Astrocyte (in vitro differentiated cells and primary cell): ENCODE measurements at regions not wholly inside any gene's neighbourhood (a gene's known extent, or its start where the extent isn't known, plus 50 kb on each side); places are given as distances from the start of the nearest gene placed in this dataset.

Source experiments
- DNase-seq: peaks from one replicate; pipeline ENCODE4 v3.0.0-alpha.2; 2010; ENCODE audit warnings: low read depth
- FAIRE-seq: peaks from 2 replicates; lab custom pipeline; 2011; peaks lifted over from hg19 to GRCh38; lab: Jason Lieb, UNC
- H2AFZ ChIP-seq: 2 replicates; pipeline ENCODE4 v1.6.0; 2012; ENCODE audit warnings: low read depth, low read length, inconsistent platforms
- H3K27ac ChIP-seq: 2 replicates; pipeline ENCODE4 v1.5.1; 2011; ENCODE audit warnings: low read depth, low read length, inconsistent platforms
- H3K27me3 ChIP-seq: 2 replicates; pipeline ENCODE4 v1.6.0; 2011; ENCODE audit warnings: low read length, inconsistent platforms; ENCODE audit not compliant: insufficient read depth
- H3K36me3 ChIP-seq: 2 replicates; pipeline ENCODE4 v1.5.1; 2011; ENCODE audit warnings: low read length, inconsistent platforms; ENCODE audit not compliant: insufficient read depth
- H3K4me1 ChIP-seq: 2 replicates; pipeline ENCODE4 v1.5.1; 2011; ENCODE audit warnings: low read length, inconsistent platforms; ENCODE audit not compliant: insufficient read depth
- H3K4me2 ChIP-seq: 2 replicates; pipeline ENCODE4 v1.6.0; 2012; ENCODE audit warnings: low read length, inconsistent platforms
- H3K4me3 ChIP-seq: 2 replicates; pipeline ENCODE4 v1.5.1; 2011; ENCODE audit warnings: low read depth, mild to moderate bottlenecking, low read length, inconsistent platforms; ENCODE audit not compliant: insufficient read depth
- H3K79me2 ChIP-seq: 2 replicates; pipeline ENCODE4 v1.6.0; 2012; ENCODE audit warnings: mild to moderate bottlenecking, low read length, inconsistent platforms; ENCODE audit not compliant: insufficient read depth
- H3K9ac ChIP-seq: 2 replicates; pipeline ENCODE4 v1.6.0; 2012; ENCODE audit warnings: mild to moderate bottlenecking, low read length, inconsistent platforms
- H3K9me3 ChIP-seq: 2 replicates; pipeline ENCODE4 v1.5.1; 2012; ENCODE audit warnings: low read depth, mild to moderate bottlenecking, low read length, inconsistent platforms; ENCODE audit not compliant: insufficient read depth
- H4K20me1 ChIP-seq: 2 replicates; pipeline ENCODE4 v1.6.0; 2012; ENCODE audit warnings: low read length, inconsistent platforms; ENCODE audit not compliant: insufficient read depth
- H3K27ac Mint-ChIP-seq: one replicate; pipeline ENCODE4 v1.8.0; 2021; ENCODE audit warnings: mild to moderate bottlenecking, mixed read lengths; ENCODE audit not compliant: unreplicated experiment
- H3K27me3 Mint-ChIP-seq: one replicate; pipeline ENCODE4 v1.8.0; 2021; ENCODE audit warnings: low read depth, mixed read lengths; ENCODE audit not compliant: unreplicated experiment
- H3K36me3 Mint-ChIP-seq: one replicate; pipeline ENCODE4 v1.8.0; 2021; ENCODE audit warnings: low read depth, mixed read lengths; ENCODE audit not compliant: unreplicated experiment
- H3K4me1 Mint-ChIP-seq: one replicate; pipeline ENCODE4 v1.8.0; 2021; ENCODE audit warnings: low read depth, mixed read lengths; ENCODE audit not compliant: unreplicated experiment
- H3K4me3 Mint-ChIP-seq: one replicate; pipeline ENCODE4 v1.8.0; 2021; ENCODE audit warnings: mild to moderate bottlenecking, moderate library complexity, mixed read lengths; ENCODE audit not compliant: unreplicated experiment
- H3K9me3 Mint-ChIP-seq: one replicate; pipeline ENCODE4 v1.8.0; 2021; ENCODE audit warnings: mild to moderate bottlenecking, mixed read lengths; ENCODE audit not compliant: unreplicated experiment
- EZH2 ChIP-seq: IDR thresholded peaks from 2 replicates; pipeline ENCODE4 v1.6.1; 2012; ENCODE audit warnings: mild to moderate bottlenecking, low read length, inconsistent platforms; ENCODE audit not compliant: insufficient read depth
- TF ChIP-seq, protein P1 (sequence below): IDR thresholded peaks from 2 replicates; pipeline ENCODE4 v1.5.1; 2011; ENCODE audit warnings: low read depth, mild to moderate bottlenecking, inconsistent platforms, low read length, moderate library complexity; ENCODE audit not compliant: insufficient read depth

DNA sequence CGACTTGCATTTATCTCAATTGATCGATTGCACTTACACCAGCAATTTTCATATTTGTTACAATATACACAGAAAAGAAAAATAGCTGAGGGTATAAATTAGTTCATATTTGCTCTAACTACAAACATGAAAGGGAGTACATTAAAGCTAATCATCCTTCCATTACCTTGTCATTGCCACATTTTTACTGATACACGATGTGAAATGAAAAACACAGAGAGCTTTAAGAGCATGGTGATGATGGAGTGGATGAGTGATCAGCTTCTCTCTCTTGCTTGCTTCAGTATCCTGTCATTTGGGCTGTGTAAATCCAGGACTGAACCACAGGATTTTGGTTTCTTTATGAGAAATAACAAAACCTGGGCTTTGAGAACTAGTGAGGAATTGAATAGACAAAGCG is 1207.5 kb upstream of the GOT2 start:
- no peak overlapping the region for H2AFZ ChIP-seq
- Mint-ChIP-seq H3K4me3 (no peak overlapping the region), H3K9me3 (peaks cover 2% of the 10 kb centered on the region), H3K36me3 (no peaks in the 10 kb centered on the region), H3K27me3 (no peaks in the 10 kb centered on the region), H3K27ac (no peak overlapping the region), H3K4me1 (peaks cover 1% of the 10 kb centered on the region)
- no peaks in the 10 kb centered on the region for H3K27me3 ChIP-seq
- no peaks in the 10 kb centered on the region for H3K9me3 ChIP-seq
- H4K20me1 ChIP-seq = no peaks in the 10 kb centered on the region
- no peak overlapping the region for H3K27ac ChIP-seq
- no peaks in the 10 kb centered on the region for H3K36me3 ChIP-seq
- no peak overlapping the region for H3K9ac ChIP-seq
- H3K4me1 ChIP-seq = no peaks in the 10 kb centered on the region
- no peak for DNase-seq
- no peak overlapping the region for H3K4me3 ChIP-seq
- FAIRE-seq = no peak
- no peak overlapping the region for H3K4me2 ChIP-seq
- TF ChIP-seq, protein P1, sequence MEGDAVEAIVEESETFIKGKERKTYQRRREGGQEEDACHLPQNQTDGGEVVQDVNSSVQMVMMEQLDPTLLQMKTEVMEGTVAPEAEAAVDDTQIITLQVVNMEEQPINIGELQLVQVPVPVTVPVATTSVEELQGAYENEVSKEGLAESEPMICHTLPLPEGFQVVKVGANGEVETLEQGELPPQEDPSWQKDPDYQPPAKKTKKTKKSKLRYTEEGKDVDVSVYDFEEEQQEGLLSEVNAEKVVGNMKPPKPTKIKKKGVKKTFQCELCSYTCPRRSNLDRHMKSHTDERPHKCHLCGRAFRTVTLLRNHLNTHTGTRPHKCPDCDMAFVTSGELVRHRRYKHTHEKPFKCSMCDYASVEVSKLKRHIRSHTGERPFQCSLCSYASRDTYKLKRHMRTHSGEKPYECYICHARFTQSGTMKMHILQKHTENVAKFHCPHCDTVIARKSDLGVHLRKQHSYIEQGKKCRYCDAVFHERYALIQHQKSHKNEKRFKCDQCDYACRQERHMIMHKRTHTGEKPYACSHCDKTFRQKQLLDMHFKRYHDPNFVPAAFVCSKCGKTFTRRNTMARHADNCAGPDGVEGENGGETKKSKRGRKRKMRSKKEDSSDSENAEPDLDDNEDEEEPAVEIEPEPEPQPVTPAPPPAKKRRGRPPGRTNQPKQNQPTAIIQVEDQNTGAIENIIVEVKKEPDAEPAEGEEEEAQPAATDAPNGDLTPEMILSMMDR = no peak
- no peak for TF ChIP-seq EZH2
- H3K79me2 ChIP-seq = no peaks in the 10 kb centered on the region

DNA sequence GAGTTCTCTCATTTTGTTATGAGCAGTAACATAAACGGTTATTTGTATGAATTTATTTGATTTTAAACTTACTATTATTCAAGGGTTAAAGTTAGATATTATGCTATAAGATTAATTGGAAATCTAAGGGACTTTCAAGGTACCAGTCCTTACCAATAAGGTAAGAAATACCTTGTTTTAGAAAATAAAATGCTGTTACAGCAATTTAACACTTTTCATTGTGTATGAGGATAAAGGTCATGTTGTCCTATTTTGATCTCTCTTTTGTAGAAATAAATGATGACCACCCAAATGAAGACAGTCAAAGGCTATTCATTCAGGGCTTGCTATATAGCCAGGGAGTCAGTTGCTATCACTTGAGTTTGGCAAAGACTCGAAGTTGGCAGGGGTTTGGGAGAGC is 1185.9 kb upstream of the GOT2 start:
- H3K27ac ChIP-seq = no peak overlapping the region
- no peaks in the 10 kb centered on the region for H3K4me1 Mint-ChIP-seq
- no peak overlapping the region for H3K9ac ChIP-seq
- TF ChIP-seq, protein P1 = no peak
- no peak for TF ChIP-seq EZH2
- no peaks in the 10 kb centered on the region for H4K20me1 ChIP-seq
- H3K4me1 ChIP-seq = no peaks in the 10 kb centered on the region
- FAIRE-seq (no peak), DNase-seq (no peak)
- no peaks in the 10 kb centered on the region for H3K9me3 Mint-ChIP-seq
- H3K36me3 ChIP-seq = no peaks in the 10 kb centered on the region
- H3K4me3 Mint-ChIP-seq = no peak overlapping the region
- H3K9me3 ChIP-seq = no peaks in the 10 kb centered on the region
- no peak overlapping the region for H2AFZ ChIP-seq
- H3K4me2 ChIP-seq = no peak overlapping the region
- H3K27me3 Mint-ChIP-seq = no peaks in the 10 kb centered on the region
- no peaks in the 10 kb centered on the region for H3K36me3 Mint-ChIP-seq
- H3K27me3 ChIP-seq = no peaks in the 10 kb centered on the region
- H3K79me2 ChIP-seq = no peaks in the 10 kb centered on the region
- H3K27ac Mint-ChIP-seq = no peak overlapping the region
- H3K4me3 ChIP-seq = no peak overlapping the region

DNA sequence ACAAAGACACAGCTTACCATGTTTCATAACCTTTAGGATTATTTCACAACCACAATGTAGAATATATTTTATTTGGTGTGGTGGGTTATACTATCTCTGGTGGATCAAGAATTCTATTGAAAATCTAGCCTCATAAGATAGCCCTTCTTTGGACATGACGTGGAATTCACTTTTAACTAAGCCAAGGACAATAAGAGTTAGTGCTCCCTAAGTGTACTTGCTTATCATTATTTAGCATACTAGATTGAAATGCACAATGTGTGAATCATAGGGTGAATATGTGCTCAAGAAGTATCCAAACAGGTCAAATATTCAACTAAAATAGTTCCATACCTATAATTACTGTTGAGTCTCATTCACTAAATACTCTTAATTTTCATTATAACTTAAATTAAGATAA is 1179.5 kb upstream of the GOT2 start:
- Mint-ChIP-seq H3K27me3 (no peaks in the 10 kb centered on the region), H3K9me3 (no peaks in the 10 kb centered on the region), H3K27ac (no peak overlapping the region), H3K36me3 (no peaks in the 10 kb centered on the region), H3K4me3 (no peak overlapping the region), H3K4me1 (peaks cover 8% of the 10 kb centered on the region)
- Histone ChIP-seq H3K27me3 (no peaks in the 10 kb centered on the region), H4K20me1 (no peaks in the 10 kb centered on the region), H3K36me3 (no peaks in the 10 kb centered on the region), H3K9ac (no peak overlapping the region), H3K27ac (no peak overlapping the region), H3K9me3 (no peaks in the 10 kb centered on the region), H3K79me2 (no peaks in the 10 kb centered on the region), H2AFZ (no peak overlapping the region), H3K4me1 (no peaks in the 10 kb centered on the region), H3K4me3 (no peak overlapping the region), H3K4me2 (no peak overlapping the region)
- FAIRE-seq (no peak), DNase-seq (peak; percentile 70)
- TF ChIP-seq, protein P1 = no peak
- TF ChIP-seq EZH2 = no peak
